ENCODE measurements at regions not wholly inside any gene's neighbourhood (a gene's known extent, or its start where the extent isn't known, plus 50 kb on each side); places are given as distances from the start of the nearest gene placed in this dataset.

DNA sequence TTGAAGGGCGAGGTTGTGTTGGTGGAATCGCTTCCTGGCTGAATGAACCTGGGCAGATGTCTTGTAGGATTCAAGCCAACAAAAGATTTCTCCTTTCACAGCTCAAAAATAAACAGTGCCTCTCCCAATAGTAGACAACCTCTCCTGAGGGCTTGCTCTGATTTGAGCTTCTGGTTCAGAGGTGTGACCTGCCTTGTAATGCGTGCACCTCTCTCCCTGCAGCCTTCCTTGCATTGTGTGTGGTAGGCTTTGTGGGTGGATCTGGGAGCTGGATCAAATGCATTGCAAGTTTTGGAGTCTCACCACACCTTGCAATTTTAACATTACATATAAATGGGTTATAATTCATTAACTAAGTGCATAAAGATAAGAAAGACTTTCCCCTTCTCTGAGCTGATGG is 96.9 kb upstream of the PTCH1 start:
- TF ChIP-seq, protein P1, sequence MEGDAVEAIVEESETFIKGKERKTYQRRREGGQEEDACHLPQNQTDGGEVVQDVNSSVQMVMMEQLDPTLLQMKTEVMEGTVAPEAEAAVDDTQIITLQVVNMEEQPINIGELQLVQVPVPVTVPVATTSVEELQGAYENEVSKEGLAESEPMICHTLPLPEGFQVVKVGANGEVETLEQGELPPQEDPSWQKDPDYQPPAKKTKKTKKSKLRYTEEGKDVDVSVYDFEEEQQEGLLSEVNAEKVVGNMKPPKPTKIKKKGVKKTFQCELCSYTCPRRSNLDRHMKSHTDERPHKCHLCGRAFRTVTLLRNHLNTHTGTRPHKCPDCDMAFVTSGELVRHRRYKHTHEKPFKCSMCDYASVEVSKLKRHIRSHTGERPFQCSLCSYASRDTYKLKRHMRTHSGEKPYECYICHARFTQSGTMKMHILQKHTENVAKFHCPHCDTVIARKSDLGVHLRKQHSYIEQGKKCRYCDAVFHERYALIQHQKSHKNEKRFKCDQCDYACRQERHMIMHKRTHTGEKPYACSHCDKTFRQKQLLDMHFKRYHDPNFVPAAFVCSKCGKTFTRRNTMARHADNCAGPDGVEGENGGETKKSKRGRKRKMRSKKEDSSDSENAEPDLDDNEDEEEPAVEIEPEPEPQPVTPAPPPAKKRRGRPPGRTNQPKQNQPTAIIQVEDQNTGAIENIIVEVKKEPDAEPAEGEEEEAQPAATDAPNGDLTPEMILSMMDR (IDR thresholded peaks at IDR 0.05; ENCODE audit: insufficient read depth, low read length, poor library complexity, severe bottlenecking): no peak
- no peak for TF ChIP-seq EZH2phosphoT487 (conservative IDR thresholded peaks at IDR 0.05; ENCODE audit: low read length)

All from SU-DHL-6 (cell line).